Heart right ventricle (tissue), 16 donors: ENCODE measurements at regions not wholly inside any gene's neighbourhood (a gene's known extent, or its start where the extent isn't known, plus 50 kb on each side); places are given as distances from the start of the nearest gene placed in this dataset.

Source experiments
- ATAC-seq, 8 donors: fragments of 200-7000 bp; cut with Tn5 transposase; one replicate each; pipeline ENCODE4 v1.9.1; 2020; ENCODE audit warnings: mild to moderate bottlenecking in 8 of 8, moderate library complexity in 8 of 8, moderate number of reproducible peaks in 1 of 8
- DNase-seq, 2 donors: peaks; one replicate each; pipeline ENCODE4 v3.0.0-alpha.2; 2020
- H3K27ac ChIP-seq, 10 donors: fragments of 200-600 bp; sonication (generic) in 2 of 10; one replicate each; pipeline versions ENCODE4 v1.5.0 to v1.8.0; 2020 to 2022; ENCODE audit warnings: mild to moderate bottlenecking in 3 of 10
- H3K27me3 ChIP-seq, 7 donors: fragments of 200-600 bp; one replicate each; pipeline ENCODE4 v1.8.0; 2021 to 2022; ENCODE audit warnings: mild to moderate bottlenecking in 2 of 7
- H3K36me3 ChIP-seq, 9 donors: fragments of 200-600 bp; sonication (generic) in 1 of 9; one replicate each; pipeline versions ENCODE4 v1.5.0 to v1.8.0; 2020 to 2022; ENCODE audit warnings: mild to moderate bottlenecking in 2 of 9
- H3K4me1 ChIP-seq, 9 donors: fragments of 200-600 bp; sonication (generic) in 1 of 9; one replicate each; pipeline versions ENCODE4 v1.5.0 to v1.8.0; 2020 to 2022; ENCODE audit warnings: mild to moderate bottlenecking in 4 of 9
- H3K4me3 ChIP-seq, 10 donors: fragments of 200-600 bp; sonication (generic) in 2 of 10; one replicate each; pipeline versions ENCODE4 v1.5.0 to v1.8.0; 2020 to 2022; ENCODE audit warnings: mild to moderate bottlenecking in 7 of 10, moderate library complexity in 2 of 10
- H3K9me3 ChIP-seq, 11 donors: fragments of 200-600 bp in 10 of 11; sonication (generic) in 2 of 11; one replicate each; pipeline versions ENCODE4 v1.5.0 to v1.8.0; 2013 to 2022; ENCODE audit warnings: mild to moderate bottlenecking in 2 of 11, control low read depth in 1 of 11, moderate library complexity in 1 of 11
- CTCF ChIP-seq, 9 donors: fragments of 200-600 bp; sonication (generic) in 2 of 9; IDR thresholded peaks; one replicate each; pipeline versions ENCODE4 v1.5.0 to v1.8.0; 2021 to 2022; ENCODE audit warnings: antibody characterized with exemption in 9 of 9, mild to moderate bottlenecking in 5 of 9, moderate library complexity in 1 of 9
- WGBS, 2 donors: extraction: QIAGEN DNeasy Blood & Tissue Kit; methylation state at CpG; one replicate each; pipeline ENCODE4 v1.1.7; 2013; ENCODE audit warnings: inconsistent platforms in 1 of 2; 5-methylcytosine and 5-hydroxymethylcytosine counted together
- intact Hi-C, 10 donors: fragments of 100-400 bp; cut with DNase I; formaldehyde crosslinking; loops; one replicate each; pipeline versions ENCODE4 v1.11.1 to v1.14.2; 2022
- donor health status: Arrhythmogenic right ventricular cardiomyopathy.
- donor health status: ischemic (EF 13 %, LVEDD 7.1; RV severe dilation, severe dysfunction).
- donor health status: healthy with polysubstance abuse.
- donor health status: DM: no; HTN: yes; CAD: no.
- donor health status: DM: no; HTN: no; CAD: no.
- donor health status: ischemic (EF 25% LVEDD 6.9; RV normal size, moderate dysfunction).
- donor health status: ischemic (EF 25% LVEDD 5.7; RV mildly dilated, moderate dysfunction).
- donor health status: healthy.
- donor health status: DM: yes; HTN: yes; CAD: no.
- donor health status: Ischemic cardiomyopathy.
- donor health status: ischemic (EF 35%, LVEDD 5.7; RV mildly dilated, moderate dysfunction).
- donor health status: nonischemic (EF 11% LVEDD 7.7; RV severe dilation, severe dysfunction).
- donor health status: DM: yes; HTN: yes; CAD: no.
- donor health status: PGD.
- donor health status: ischemic (EF 29% LVEDD 5.4; RV normal size, mild dysfunction).
- donor health status: nonischemic (EF 23%, LVEDD 6.1; RV moderate dilation, normal function).

GRCh38 chr6:41470331-41471063, 75.7 kb upstream of the FOXP4 start:
- Histone ChIP-seq H3K9me3 (no peaks in the 10 kb centered on the region), H3K4me3 (peak overlapping the region in 4 of 10 donors; percentile 3 to 24 (median 9)), H3K4me1 (peaks cover 0 to 15% (median 4%) of the 10 kb centered on the region in 9 donors), H3K36me3 (no peaks in the 10 kb centered on the region), H3K27ac (no peak overlapping the region), H3K27me3 (peaks cover 8 to 62% (median 38%) of the 10 kb centered on the region in 7 donors)
- DNase-seq (peak in 1 of 2 donors; percentile 59), ATAC-seq (peak; percentile 23 to 86 (median 48))
- 4 to 9% methylated on average over 59 to 62 of the region's 62 CpGs for WGBS, 2 donors
- TF ChIP-seq CTCF (IDR thresholded peaks at IDR 0.05): no peak
- intact Hi-C loops: loop anchor here in 1 of 10 donors (2.0 kb wide), 1 partner anchor 34 kb away; no protein-coding TSS in a partner anchor

DNA sequence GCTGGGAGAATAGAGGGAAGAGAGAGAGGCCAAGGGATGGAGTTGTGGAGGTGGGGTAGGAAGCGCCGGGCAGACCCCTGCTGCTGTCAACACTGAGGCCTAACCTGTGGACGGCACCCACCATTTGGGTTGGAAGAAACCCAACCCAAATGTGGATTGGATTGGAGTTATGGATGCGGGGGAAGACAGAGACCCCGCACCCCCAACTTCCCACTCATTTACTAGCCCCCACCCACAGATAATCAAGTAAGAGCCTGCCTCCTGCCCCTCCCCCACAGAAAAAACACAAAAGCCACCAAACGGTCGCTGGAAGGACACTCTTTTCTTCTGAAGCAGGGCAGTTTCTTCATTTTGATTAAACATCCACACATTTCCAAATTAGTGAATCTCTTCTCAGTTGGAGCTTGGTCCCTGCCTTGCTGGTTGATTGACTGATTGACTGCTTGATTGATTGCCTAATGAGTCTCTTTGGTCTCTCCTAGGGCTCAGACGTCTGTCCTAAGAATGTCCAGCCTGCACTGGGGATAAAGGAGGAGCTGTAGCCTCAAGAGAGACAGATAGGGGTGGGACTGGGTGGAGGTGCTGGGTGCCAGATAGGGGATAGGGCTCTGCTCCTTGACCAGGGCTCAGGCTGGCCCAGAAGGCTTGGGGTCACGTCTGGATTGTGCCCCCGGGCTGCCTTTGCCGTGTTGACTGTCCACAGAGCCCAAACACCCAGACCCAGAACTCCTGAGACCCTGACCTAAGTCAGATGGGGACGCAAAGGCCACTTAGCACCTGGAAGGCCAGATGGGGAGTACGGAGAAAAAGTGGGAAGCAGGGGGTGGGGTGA, 74.9 kb upstream of the FOXP4 start:
- peaks cover 8 to 62% (median 38%) of the 10 kb centered on the region in 7 donors for H3K27me3 ChIP-seq
- no peak for DNase-seq
- H3K27ac ChIP-seq: no peak overlapping the region
- ATAC-seq: no peak
- peaks cover 0 to 15% (median 4%) of the 10 kb centered on the region in 9 donors for H3K4me1 ChIP-seq
- H3K9me3 ChIP-seq: no peaks in the 10 kb centered on the region
- no peak overlapping the region for H3K4me3 ChIP-seq
- WGBS, 2 donors: 67 to 68% methylated on average over 13 of the region's 13 CpGs
- H3K36me3 ChIP-seq: no peaks in the 10 kb centered on the region
- TF ChIP-seq CTCF (IDR thresholded peaks at IDR 0.05): no peak
- intact Hi-C loops: loop anchor here in 1 of 10 donors (2.0 kb wide), 1 partner anchor 34 kb away; no protein-coding TSS in a partner anchor

GRCh38 chr6:41474213-41474933, 71.8 kb upstream of the FOXP4 start:
- DNase-seq: no peak
- no peak overlapping the region for H3K27ac ChIP-seq
- peaks cover 8 to 50% (median 36%) of the 10 kb centered on the region in 7 donors for H3K27me3 ChIP-seq
- intact Hi-C loops: no loop called here
- no peak for ATAC-seq
- H3K9me3 ChIP-seq: no peaks in the 10 kb centered on the region
- no peak for TF ChIP-seq CTCF (IDR thresholded peaks at IDR 0.05)
- WGBS, 2 donors: 88% methylated on average over 8 of the region's 8 CpGs
- peaks cover 0 to 14% (median 4%) of the 10 kb centered on the region in 9 donors for H3K4me1 ChIP-seq
- no peaks in the 10 kb centered on the region for H3K36me3 ChIP-seq
- no peak overlapping the region for H3K4me3 ChIP-seq

- Histone ChIP-seq H3K9me3 (no peaks in the 10 kb centered on the region), H3K4me1 (peaks cover 0 to 9% (median 3%) of the 10 kb centered on the region in 9 donors), H3K27me3 (peaks cover 8 to 42% (median 28%) of the 10 kb centered on the region in 7 donors), H3K36me3 (no peaks in the 10 kb centered on the region), H3K4me3 (no peak overlapping the region), H3K27ac (no peak overlapping the region)
- intact Hi-C loops: no loop called here
- WGBS, 2 donors: 70 to 76% methylated on average over 6 of the region's 6 CpGs
- no peak for DNase-seq
- no peak for ATAC-seq
- TF ChIP-seq CTCF (IDR thresholded peaks at IDR 0.05): no peak
These were observed 71.0 kb upstream of the FOXP4 start for GRCh38 chr6:41475164-41475563.
